Sigmoid colon (tissue), 4 donors: ENCODE measurements at regions not wholly inside any gene's neighbourhood (a gene's known extent, or its start where the extent isn't known, plus 50 kb on each side); places are given as distances from the start of the nearest gene placed in this dataset.

Experiments used
- CTCF ChIP-seq, 4 experiments: fragments of 450-650 bp in 3 of 4; fragments of 200-600 bp in 1 of 4; IDR thresholded peaks; one replicate each; pipeline ENCODE4 v1.5.1; 2016 to 2019; ENCODE audit warnings: antibody characterized with exemption in 4 of 4, mild to moderate bottlenecking in 3 of 4, moderate library complexity in 2 of 4
- EP300 ChIP-seq, 4 donors: sonication (generic); formaldehyde crosslinking; IDR thresholded peaks; one replicate each; pipeline ENCODE4 v1.6.1; 2017; ENCODE audit warnings: antibody characterized with exemption in 4 of 4
- POLR2A ChIP-seq, 2 donors: fragments of 450-650 bp; IDR thresholded peaks; one replicate each; pipeline ENCODE4 v1.6.1; 2016; ENCODE audit warnings: antibody characterized with exemption in 2 of 2, mild to moderate bottlenecking in 2 of 2, moderate library complexity in 2 of 2
- POLR2AphosphoS5 ChIP-seq, 4 donors: sonication (generic); formaldehyde crosslinking; IDR thresholded peaks; one replicate each; pipeline ENCODE4 v1.6.1; 2017; ENCODE audit warnings: antibody characterized with exemption in 4 of 4

- TF ChIP-seq CTCF (IDR thresholded peaks at IDR 0.05) (no peak), POLR2AphosphoS5 (IDR thresholded peaks at IDR 0.05) (no peak), POLR2A (IDR thresholded peaks at IDR 0.05) (no peak), EP300 (IDR thresholded peaks at IDR 0.05) (no peak)
These were observed 184.9 kb upstream of the CDH20 start for GRCh38 chr18:61148322-61148721.
